GM12875 (cell line): ENCODE measurements at regions not wholly inside any gene's neighbourhood (a gene's known extent, or its start where the extent isn't known, plus 50 kb on each side); places are given as distances from the start of the nearest gene placed in this dataset.

Experiments
- H3K4me3 ChIP-seq: one replicate; pipeline ENCODE4 v1.5.1; 2011; ENCODE audit warnings: low read depth, low read length, control low read depth
- TF ChIP-seq, protein P1 (sequence below): IDR thresholded peaks from 2 replicates; pipeline ENCODE4 v1.5.1; 2011; ENCODE audit warnings: low read depth, mild to moderate bottlenecking, control low read depth, inconsistent platforms, low read length, moderate library complexity, borderline replicate concordance; ENCODE audit not compliant: insufficient read depth

GRCh38 chr17:36661047-36661666, 59.8 kb downstream of the MRM1 start:
- H3K4me3 ChIP-seq = no peak overlapping the region
- TF ChIP-seq, protein P1, sequence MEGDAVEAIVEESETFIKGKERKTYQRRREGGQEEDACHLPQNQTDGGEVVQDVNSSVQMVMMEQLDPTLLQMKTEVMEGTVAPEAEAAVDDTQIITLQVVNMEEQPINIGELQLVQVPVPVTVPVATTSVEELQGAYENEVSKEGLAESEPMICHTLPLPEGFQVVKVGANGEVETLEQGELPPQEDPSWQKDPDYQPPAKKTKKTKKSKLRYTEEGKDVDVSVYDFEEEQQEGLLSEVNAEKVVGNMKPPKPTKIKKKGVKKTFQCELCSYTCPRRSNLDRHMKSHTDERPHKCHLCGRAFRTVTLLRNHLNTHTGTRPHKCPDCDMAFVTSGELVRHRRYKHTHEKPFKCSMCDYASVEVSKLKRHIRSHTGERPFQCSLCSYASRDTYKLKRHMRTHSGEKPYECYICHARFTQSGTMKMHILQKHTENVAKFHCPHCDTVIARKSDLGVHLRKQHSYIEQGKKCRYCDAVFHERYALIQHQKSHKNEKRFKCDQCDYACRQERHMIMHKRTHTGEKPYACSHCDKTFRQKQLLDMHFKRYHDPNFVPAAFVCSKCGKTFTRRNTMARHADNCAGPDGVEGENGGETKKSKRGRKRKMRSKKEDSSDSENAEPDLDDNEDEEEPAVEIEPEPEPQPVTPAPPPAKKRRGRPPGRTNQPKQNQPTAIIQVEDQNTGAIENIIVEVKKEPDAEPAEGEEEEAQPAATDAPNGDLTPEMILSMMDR = no peak

GRCh38 chr17:36661688-36662087, 60.3 kb downstream of the MRM1 start:
- H3K4me3 ChIP-seq = no peak overlapping the region
- TF ChIP-seq, protein P1 = no peak

DNA sequence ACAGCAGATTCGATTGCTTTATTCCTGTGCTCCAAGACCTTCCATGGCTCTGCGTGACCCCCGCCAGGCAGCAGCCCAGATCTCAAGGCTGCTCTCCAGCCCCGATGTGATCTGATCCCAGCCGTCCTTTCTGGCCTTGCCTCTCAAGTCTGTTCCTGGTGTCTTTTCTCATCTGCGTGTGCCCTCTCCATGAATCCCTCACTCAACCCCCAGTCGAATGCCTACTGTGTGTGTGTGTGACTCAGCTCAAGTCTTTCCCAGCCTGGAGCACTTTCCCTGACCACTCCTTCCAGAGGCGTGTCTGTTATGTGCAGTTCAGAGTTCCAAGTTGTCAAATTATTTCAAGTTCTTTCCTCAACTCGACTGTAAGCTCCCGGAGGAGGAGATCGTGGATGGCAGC, 64.0 kb downstream of the MRM1 start:
- no peak overlapping the region for H3K4me3 ChIP-seq
- TF ChIP-seq, protein P1 = no peak

DNA sequence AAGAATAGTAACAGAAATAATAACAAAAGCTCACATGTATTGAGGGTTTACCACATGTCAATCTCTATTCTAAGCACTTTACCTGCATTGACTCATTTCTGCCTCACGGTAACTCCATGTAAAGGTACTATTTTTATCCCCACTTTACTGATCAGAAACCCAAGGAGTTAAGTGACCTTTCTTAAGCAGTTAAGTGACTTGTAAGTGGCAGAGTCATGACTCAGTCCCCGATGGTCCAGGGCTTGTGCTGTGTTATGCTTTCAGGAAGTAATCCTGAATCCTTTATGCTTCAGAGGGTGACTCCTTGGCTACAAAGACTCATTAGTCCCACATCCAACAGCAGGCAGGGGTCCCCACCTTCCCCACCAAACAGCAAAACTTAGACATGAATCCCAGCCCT, 66.5 kb downstream of the MRM1 start:
- TF ChIP-seq, protein P1 = no peak
- no peak overlapping the region for H3K4me3 ChIP-seq

GRCh38 chr17:36668824-36669223, 67.4 kb downstream of the MRM1 start:
- no peak overlapping the region for H3K4me3 ChIP-seq
- TF ChIP-seq, protein P1 = no peak

DNA sequence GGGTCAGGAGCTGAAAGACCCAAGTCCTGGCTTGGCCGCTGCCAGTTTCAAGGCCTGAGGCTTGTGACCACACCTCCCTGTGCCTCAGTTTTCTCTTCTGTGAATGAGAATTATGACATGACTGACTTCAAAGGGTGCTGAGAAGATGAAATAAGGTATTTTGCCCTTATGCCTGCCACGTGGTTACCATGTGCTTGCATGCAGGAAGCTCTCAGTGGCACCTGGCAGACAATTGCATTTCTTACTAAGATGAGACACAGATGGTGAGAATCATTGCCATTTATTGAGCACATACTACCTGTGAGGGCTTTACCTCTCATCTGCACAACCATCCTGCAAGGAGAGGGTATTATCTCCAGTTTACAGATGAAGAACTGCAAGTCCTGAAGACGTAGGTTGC, 69.8 kb downstream of the MRM1 start:
- TF ChIP-seq, protein P1 = no peak
- no peak overlapping the region for H3K4me3 ChIP-seq

GRCh38 chr17:36672403-36672918, 71.1 kb downstream of the MRM1 start:
- H3K4me3 ChIP-seq = no peak overlapping the region
- TF ChIP-seq, protein P1 = no peak
